Lower lobe of right lung (tissue), 2 donors: ENCODE measurements at regions not wholly inside any gene's neighbourhood (a gene's known extent, or its start where the extent isn't known, plus 50 kb on each side); places are given as distances from the start of the nearest gene placed in this dataset.
"Not testable (repeated sequence)": the region's sequence is repeated elsewhere in the genome, so short reads cannot be mapped to it uniquely, and the experiment has no call there.

Source experiments
- ATAC-seq, 2 donors: fragments of 200-7000 bp; cut with Tn5 transposase; one replicate each; pipeline ENCODE4 v1.9.1; 2020 to 2022; ENCODE audit warnings: mild to moderate bottlenecking in 2 of 2, moderate library complexity in 2 of 2
- DNase-seq: peaks from one replicate; pipeline ENCODE4 v3.0.0-alpha.2; 2020
- H3K27ac ChIP-seq: fragments of 200-600 bp; one replicate; pipeline ENCODE4 v1.8.0; 2022
- H3K27me3 ChIP-seq: fragments of 200-600 bp; one replicate; pipeline ENCODE4 v1.8.0; 2022; ENCODE audit warnings: low read depth
- H3K36me3 ChIP-seq: fragments of 200-600 bp; one replicate; pipeline ENCODE4 v1.8.0; 2022; ENCODE audit warnings: mild to moderate bottlenecking
- H3K4me1 ChIP-seq: fragments of 200-600 bp; one replicate; pipeline ENCODE4 v1.8.0; 2022
- H3K4me3 ChIP-seq: fragments of 200-600 bp; one replicate; pipeline ENCODE4 v1.8.0; 2022; ENCODE audit warnings: mild to moderate bottlenecking
- H3K9me3 ChIP-seq: fragments of 200-600 bp; one replicate; pipeline ENCODE4 v1.8.0; 2022
- intact Hi-C: fragments of 100-400 bp; cut with DNase I; formaldehyde crosslinking; loops from one replicate; pipeline ENCODE4 v1.11.0; 2022
- TF ChIP-seq, protein P1 (sequence below): fragments of 200-600 bp; IDR thresholded peaks from one replicate; pipeline ENCODE4 v1.8.0; 2022; ENCODE audit warnings: antibody characterized with exemption, mild to moderate bottlenecking
- donor health status: DM: no; HTN: yes; CAD: no; lungs with severe emphysema.

DNA sequence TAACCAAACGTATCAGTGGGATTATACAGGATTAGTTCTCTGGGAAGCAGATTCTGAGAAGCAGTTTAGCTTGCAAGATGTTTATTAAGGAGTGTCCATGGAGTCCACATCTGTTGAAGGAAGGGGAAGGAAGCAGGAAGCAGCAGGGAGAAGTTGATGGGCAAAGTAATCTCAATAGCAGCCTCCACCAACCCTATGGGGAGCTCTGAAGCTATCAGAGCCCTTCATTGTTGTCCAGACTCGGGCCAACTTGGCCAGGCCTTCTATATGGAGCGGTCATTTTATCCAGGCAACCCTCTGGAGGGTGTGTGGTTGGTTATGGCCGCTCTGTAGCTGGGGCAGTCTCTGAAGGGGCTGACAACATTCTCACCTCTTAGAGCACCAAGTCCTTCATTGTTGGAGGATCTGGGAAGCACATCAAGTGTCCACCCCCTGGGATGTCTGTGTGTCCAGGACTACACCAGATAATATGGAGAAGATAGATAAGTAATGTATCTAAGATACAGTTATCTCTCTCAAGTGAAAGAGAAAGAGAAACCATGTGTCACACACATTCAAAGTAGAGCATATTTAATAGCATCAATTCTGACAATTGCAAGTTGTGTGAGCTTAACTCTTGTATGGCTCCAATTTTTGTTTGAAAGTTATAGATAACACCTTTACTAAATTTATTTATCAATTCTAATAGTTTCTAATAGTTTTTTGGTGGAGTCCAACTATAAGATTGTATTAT is 101.7 kb upstream of the TRIM77 start:
- peaks cover 6% of the 10 kb centered on the region for H3K4me1 ChIP-seq
- peak in 1 of 2 donors; percentile 19 for ATAC-seq
- no peak overlapping the region for H3K4me3 ChIP-seq
- DNase-seq: no peak
- H3K36me3 ChIP-seq: no peaks in the 10 kb centered on the region
- TF ChIP-seq, protein P1, sequence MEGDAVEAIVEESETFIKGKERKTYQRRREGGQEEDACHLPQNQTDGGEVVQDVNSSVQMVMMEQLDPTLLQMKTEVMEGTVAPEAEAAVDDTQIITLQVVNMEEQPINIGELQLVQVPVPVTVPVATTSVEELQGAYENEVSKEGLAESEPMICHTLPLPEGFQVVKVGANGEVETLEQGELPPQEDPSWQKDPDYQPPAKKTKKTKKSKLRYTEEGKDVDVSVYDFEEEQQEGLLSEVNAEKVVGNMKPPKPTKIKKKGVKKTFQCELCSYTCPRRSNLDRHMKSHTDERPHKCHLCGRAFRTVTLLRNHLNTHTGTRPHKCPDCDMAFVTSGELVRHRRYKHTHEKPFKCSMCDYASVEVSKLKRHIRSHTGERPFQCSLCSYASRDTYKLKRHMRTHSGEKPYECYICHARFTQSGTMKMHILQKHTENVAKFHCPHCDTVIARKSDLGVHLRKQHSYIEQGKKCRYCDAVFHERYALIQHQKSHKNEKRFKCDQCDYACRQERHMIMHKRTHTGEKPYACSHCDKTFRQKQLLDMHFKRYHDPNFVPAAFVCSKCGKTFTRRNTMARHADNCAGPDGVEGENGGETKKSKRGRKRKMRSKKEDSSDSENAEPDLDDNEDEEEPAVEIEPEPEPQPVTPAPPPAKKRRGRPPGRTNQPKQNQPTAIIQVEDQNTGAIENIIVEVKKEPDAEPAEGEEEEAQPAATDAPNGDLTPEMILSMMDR: no peak
- no peaks in the 10 kb centered on the region for H3K27me3 ChIP-seq
- no peak overlapping the region for H3K27ac ChIP-seq
- no peaks in the 10 kb centered on the region for H3K9me3 ChIP-seq
- intact Hi-C loops: no loop called here

GRCh38 chr11:89612096-89612495 is 98.0 kb upstream of the TRIM77 start:
- no peak overlapping the region for H3K27ac ChIP-seq
- H3K4me3 ChIP-seq: no peak overlapping the region
- no peaks in the 10 kb centered on the region for H3K27me3 ChIP-seq
- ATAC-seq (peak in 1 of 2 donors; percentile 19), DNase-seq (no peak)
- no peaks in the 10 kb centered on the region for H3K36me3 ChIP-seq
- H3K4me1 ChIP-seq: peaks cover 6% of the 10 kb centered on the region
- TF ChIP-seq, protein P1: no peak
- H3K9me3 ChIP-seq: no peaks in the 10 kb centered on the region
- intact Hi-C loops: no loop called here

DNA sequence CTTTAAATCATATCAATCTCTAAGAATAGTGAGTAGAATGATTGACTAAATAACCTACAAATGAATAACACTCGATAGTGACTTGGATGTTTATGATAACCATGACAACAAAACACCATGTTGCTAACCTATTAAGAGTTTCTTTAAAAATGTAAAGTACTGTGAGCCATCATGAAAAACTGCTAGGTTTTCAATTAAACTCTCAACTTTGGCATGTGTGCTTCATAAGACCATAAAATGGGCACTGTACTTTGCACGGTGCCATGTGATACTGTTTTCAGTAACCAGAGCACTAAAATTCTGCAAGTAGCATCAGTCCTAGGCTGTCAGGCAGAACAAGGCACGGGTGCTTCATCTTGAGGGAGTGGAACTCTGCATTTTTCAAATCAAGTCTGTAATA is 96.2 kb upstream of the TRIM77 start:
- no peak overlapping the region for H3K4me3 ChIP-seq
- no peak for DNase-seq
- no peak overlapping the region for H3K27ac ChIP-seq
- no peaks in the 10 kb centered on the region for H3K36me3 ChIP-seq
- peaks cover 6% of the 10 kb centered on the region for H3K4me1 ChIP-seq
- intact Hi-C loops: no loop called here
- no peaks in the 10 kb centered on the region for H3K9me3 ChIP-seq
- TF ChIP-seq, protein P1: no peak
- ATAC-seq: no peak
- no peaks in the 10 kb centered on the region for H3K27me3 ChIP-seq

DNA sequence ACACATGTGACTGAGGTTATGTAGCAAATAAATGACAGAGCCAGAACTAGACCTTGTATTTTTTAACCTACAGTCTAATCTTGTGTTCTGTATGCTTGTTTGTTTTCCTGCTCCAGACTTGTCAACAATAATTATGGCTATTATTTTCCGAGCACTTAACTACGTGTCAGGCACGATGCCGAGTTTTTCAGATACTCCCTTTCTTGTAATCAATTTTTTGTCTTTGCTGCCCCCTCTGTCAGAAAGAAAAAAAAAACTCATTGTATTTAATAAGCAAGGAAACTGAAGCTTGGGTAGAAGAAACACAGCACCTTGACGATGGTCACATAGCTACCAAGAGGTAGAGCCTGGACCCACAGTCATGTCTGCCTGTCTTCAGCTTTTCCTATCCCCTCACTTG is 95.7 kb upstream of the TRIM77 start:
- H3K4me1 ChIP-seq, H3K27me3 ChIP-seq, H3K27ac ChIP-seq, ATAC-seq, H3K4me3 ChIP-seq, H3K36me3 ChIP-seq, H3K9me3 ChIP-seq, intact Hi-C loops, DNase-seq: not testable (repeated sequence)

DNA sequence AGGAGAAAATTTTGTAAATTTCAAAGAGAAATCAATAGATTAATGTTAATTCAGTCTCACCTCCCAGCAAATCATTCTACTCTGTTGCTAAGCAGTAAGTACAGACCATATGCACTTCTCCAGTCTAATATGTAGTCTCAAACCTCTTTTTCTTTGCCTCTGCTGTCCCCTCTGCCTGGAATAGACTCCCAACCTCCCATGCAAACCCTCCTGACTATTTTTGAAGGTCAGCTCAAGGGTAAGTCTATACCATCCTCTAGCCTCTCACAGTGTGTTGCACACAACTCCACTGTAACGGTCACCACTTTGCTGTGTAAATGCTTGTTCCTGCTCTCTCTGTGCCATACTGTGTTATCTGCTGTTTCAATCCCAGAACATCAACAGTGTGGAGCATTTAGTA is 94.5 kb upstream of the TRIM77 start:
- H3K27ac ChIP-seq, ATAC-seq, H3K9me3 ChIP-seq, H3K4me1 ChIP-seq, H3K4me3 ChIP-seq, H3K36me3 ChIP-seq, intact Hi-C loops, H3K27me3 ChIP-seq, DNase-seq: not testable (repeated sequence)

DNA sequence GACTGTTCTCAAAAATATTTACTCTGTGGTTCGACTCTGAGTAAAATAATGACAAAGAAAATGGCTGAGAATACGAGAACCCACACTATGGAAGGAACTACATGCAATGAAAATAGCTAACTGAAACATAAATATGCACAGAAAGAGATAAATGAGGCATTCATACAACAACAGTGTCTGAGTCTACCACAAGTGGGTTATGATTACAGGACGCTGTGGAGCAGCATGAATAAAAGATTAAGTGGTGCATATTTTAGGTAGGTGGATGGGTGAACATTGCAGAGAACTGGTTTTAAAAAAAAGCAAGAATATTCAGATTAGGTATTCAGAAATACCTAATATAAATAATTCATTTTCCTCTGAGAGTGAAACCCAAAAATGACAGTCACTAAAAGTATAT is 93.9 kb upstream of the TRIM77 start:
- H3K4me1 ChIP-seq, H3K4me3 ChIP-seq, H3K36me3 ChIP-seq, ATAC-seq, H3K27me3 ChIP-seq, H3K27ac ChIP-seq, DNase-seq, intact Hi-C loops, H3K9me3 ChIP-seq: not testable (repeated sequence)

- H3K4me3 ChIP-seq, H3K27me3 ChIP-seq, H3K36me3 ChIP-seq, H3K4me1 ChIP-seq, H3K9me3 ChIP-seq, intact Hi-C loops, DNase-seq, H3K27ac ChIP-seq: not testable (repeated sequence)
- TF ChIP-seq, protein P1: peak; percentile 47
- peak; percentile 61 to 73 for ATAC-seq
These were observed 93.0 kb upstream of the TRIM77 start for GRCh38 chr11:89616999-89617602.

DNA sequence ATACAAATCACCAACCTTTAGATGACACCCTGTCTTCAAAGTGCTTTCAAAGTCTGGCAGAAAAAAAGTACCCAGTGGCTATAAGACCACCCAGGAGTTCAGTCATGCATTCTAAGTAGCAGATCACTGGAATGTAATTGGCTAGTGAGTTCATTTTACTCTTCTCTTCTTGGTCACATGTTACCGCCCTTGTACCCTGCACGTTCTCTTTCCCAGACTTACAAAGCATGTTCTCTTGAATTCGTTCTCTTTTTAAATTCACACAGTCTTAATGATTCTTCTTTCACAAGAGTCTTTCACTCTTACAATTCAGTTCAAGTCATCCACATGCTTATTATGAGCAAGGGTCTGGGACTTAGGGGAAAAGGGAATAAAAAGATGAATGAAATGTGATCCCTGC is 89.4 kb upstream of the TRIM77 start:
- intact Hi-C loops, DNase-seq: not testable (repeated sequence)

More for the DNA sequence above, 89.4 kb upstream of the TRIM77 start:
- H3K4me3 ChIP-seq, ATAC-seq, H3K27me3 ChIP-seq, H3K36me3 ChIP-seq, H3K9me3 ChIP-seq, H3K4me1 ChIP-seq, H3K27ac ChIP-seq: not testable (repeated sequence)
